HepG2 (cell line): ENCODE measurements at regions not wholly inside any gene's neighbourhood (a gene's known extent, or its start where the extent isn't known, plus 50 kb on each side); places are given as distances from the start of the nearest gene placed in this dataset.

Source experiments
- FOXK1 ChIP-seq: sonication (generic); formaldehyde crosslinking; IDR thresholded peaks from 2 replicates; pipeline ENCODE4 v1.4.0; 2020; ENCODE audit warnings: low read depth, missing genetic modification reagents, borderline replicate concordance
- FOXK2 ChIP-seq: fragments of 450-650 bp; IDR thresholded peaks from 2 replicates; pipeline ENCODE4 v1.6.1; 2016
- GABPA ChIP-seq, 2 experiments: IDR thresholded peaks; 2 replicates each; pipeline ENCODE4 v1.6.1; 2011 to 2016; ENCODE audit warnings: low read depth in 2 of 2, low read length in 1 of 2, missing biosample characterization in 1 of 2, missing genetic modification characterization in 1 of 2
- HOXA9 ChIP-seq: sonication (generic); formaldehyde crosslinking; IDR thresholded peaks from 2 replicates; pipeline ENCODE4 v1.8.1; 2022; ENCODE audit warnings: missing genetic modification reagents, mild to moderate bottlenecking, moderate library complexity, borderline replicate concordance
- NFRKB ChIP-seq: fragments of 450-650 bp; IDR thresholded peaks from 2 replicates; pipeline ENCODE4 v1.6.1; 2017
- PAX8 ChIP-seq: sonication (generic); formaldehyde crosslinking; IDR thresholded peaks from 2 replicates; pipeline ENCODE4 v1.8.0; 2022; ENCODE audit warnings: mild to moderate bottlenecking, missing genetic modification reagents, borderline replicate concordance
- PLRG1 ChIP-seq: fragments of 450-650 bp; conservative IDR thresholded peaks from 2 replicates; pipeline ENCODE4 v1.6.1; 2016
- RBM22 ChIP-seq: fragments of 200-400 bp; formaldehyde crosslinking; optimal IDR thresholded peaks from 2 replicates; pipeline ENCODE3; 2017; ENCODE audit warnings: mild to moderate bottlenecking, low read length, moderate library complexity
- RFX1 ChIP-seq: fragments of 450-650 bp; IDR thresholded peaks from 2 replicates; pipeline ENCODE4 v1.6.1; 2017
- SALL1 ChIP-seq: sonication (generic); formaldehyde crosslinking; IDR thresholded peaks from 2 replicates; pipeline ENCODE4 v1.8.0; 2022; ENCODE audit warnings: mild to moderate bottlenecking, missing genetic modification reagents
- SNRNP70 ChIP-seq: fragments of 200-400 bp; formaldehyde crosslinking; IDR thresholded peaks from 2 replicates; pipeline ENCODE4 v1.6.1; 2017; ENCODE audit warnings: mild to moderate bottlenecking, low read depth, low read length, moderate library complexity
- XBP1 ChIP-seq: sonication (generic); formaldehyde crosslinking; IDR thresholded peaks from 2 replicates; pipeline ENCODE4 v1.5.0; 2020; ENCODE audit warnings: missing genetic modification reagents
- ZBTB38 ChIP-seq: sonication (generic); formaldehyde crosslinking; IDR thresholded peaks from 2 replicates; pipeline ENCODE4 v1.5.1; 2020; ENCODE audit warnings: mild to moderate bottlenecking, missing genetic modification reagents
- ZNF441 ChIP-seq: sonication (generic); formaldehyde crosslinking; IDR thresholded peaks from 2 replicates; pipeline ENCODE4 v1.7.0; 2021; ENCODE audit warnings: missing genetic modification reagents, borderline replicate concordance
- ZNF780A ChIP-seq: sonication (generic); formaldehyde crosslinking; IDR thresholded peaks from 2 replicates; pipeline ENCODE4 v1.8.0; 2022; ENCODE audit warnings: mild to moderate bottlenecking, missing genetic modification reagents, moderate library complexity
- TF ChIP-seq, protein P1 (sequence below): sonication (generic); formaldehyde crosslinking; IDR thresholded peaks from 2 replicates; pipeline ENCODE4 v1.8.0; 2022; ENCODE audit warnings: mild to moderate bottlenecking, missing genetic modification reagents, moderate library complexity
- TF ChIP-seq, protein P2 (sequence below): sonication (generic); formaldehyde crosslinking; IDR thresholded peaks from 2 replicates; pipeline ENCODE4 v1.4.0; 2020; ENCODE audit warnings: mild to moderate bottlenecking, missing genetic modification reagents
- TF ChIP-seq, protein P3 (sequence below): sonication (generic); formaldehyde crosslinking; IDR thresholded peaks from 2 replicates; pipeline ENCODE4 v1.4.0; 2020; ENCODE audit warnings: missing genetic modification reagents
- TF ChIP-seq, protein P4 (sequence below): sonication (generic); formaldehyde crosslinking; IDR thresholded peaks from 2 replicates; pipeline ENCODE4 v1.4.0; 2020; ENCODE audit warnings: missing genetic modification reagents

DNA sequence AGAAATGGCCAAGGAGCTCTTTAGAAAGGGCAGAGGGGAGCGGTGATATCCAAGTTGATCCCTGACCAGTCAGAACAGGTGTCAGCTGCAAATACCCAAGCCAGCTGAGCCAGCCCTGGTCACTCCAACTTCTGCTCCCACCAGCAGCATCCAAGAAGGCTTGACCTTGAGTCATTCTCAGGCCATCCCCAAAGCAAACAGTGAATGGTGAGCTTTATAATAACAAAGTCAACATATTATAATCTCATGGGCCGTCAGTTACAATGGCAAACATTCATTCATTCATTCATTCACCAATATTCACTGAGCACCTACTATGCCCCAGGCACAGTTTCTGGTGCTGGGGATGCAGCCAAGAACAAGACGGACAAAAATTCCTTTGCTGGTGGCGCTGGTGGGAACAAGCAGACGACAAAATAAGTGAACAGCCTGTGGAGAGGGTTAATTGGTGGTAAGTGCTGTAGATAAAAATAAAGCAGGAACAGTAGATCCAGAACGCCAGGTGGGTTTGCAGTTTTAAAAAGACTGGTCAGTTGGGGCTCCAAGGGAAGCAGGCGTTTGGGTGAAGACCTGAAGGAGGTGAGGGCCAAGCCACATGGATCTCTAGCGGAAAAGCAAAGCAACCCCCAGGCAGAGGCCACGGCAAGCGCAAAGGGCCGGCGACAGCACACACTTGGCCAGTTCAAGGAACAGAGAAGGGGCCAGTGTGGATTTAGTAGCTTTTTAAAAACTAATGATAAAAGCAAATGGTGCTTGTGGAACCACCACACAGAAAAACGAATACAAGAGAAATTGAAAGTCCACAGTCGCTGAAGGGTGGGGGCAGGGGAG, 131.8 kb upstream of the PTPN1 start (continued):
- TF ChIP-seq, protein P1, sequence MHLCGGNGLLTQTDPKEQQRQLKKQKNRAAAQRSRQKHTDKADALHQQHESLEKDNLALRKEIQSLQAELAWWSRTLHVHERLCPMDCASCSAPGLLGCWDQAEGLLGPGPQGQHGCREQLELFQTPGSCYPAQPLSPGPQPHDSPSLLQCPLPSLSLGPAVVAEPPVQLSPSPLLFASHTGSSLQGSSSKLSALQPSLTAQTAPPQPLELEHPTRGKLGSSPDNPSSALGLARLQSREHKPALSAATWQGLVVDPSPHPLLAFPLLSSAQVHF (CRISPR knock-in tag), result no peak
- TF ChIP-seq ZNF441 (CRISPR knock-in tag), result no peak
- no peak for TF ChIP-seq NFRKB
- TF ChIP-seq SNRNP70, result no peak
- TF ChIP-seq ZNF780A, result no peak
- TF ChIP-seq FOXK2, result no peak
- no peak for TF ChIP-seq GABPA (IDR thresholded peaks at IDR 0.05; ENCODE audit: low read depth, low read length)
- TF ChIP-seq GABPA (CRISPR knock-in tag; IDR thresholded peaks at IDR 0.05; ENCODE audit: low read depth), result no peak
- TF ChIP-seq, protein P2, sequence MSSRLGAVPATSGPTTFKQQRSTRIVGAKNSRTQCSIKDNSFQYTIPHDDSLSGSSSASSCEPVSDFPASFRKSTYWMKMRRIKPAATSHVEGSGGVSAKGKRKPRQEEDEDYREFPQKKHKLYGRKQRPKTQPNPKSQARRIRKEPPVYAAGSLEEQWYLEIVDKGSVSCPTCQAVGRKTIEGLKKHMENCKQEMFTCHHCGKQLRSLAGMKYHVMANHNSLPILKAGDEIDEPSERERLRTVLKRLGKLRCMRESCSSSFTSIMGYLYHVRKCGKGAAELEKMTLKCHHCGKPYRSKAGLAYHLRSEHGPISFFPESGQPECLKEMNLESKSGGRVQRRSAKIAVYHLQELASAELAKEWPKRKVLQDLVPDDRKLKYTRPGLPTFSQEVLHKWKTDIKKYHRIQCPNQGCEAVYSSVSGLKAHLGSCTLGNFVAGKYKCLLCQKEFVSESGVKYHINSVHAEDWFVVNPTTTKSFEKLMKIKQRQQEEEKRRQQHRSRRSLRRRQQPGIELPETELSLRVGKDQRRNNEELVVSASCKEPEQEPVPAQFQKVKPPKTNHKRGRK (CRISPR knock-in tag), result no peak
- no peak for TF ChIP-seq PLRG1
- TF ChIP-seq FOXK1, result no peak
- 0 out of 2 replicates have a peak, but pooled peaks have one; percentile 43 for TF ChIP-seq PAX8
- TF ChIP-seq ZBTB38, result no peak
- TF ChIP-seq XBP1 (CRISPR knock-in tag), result no peak
- no peak for TF ChIP-seq RFX1
- TF ChIP-seq HOXA9 (CRISPR knock-in tag), result no peak
- TF ChIP-seq, protein P3, sequence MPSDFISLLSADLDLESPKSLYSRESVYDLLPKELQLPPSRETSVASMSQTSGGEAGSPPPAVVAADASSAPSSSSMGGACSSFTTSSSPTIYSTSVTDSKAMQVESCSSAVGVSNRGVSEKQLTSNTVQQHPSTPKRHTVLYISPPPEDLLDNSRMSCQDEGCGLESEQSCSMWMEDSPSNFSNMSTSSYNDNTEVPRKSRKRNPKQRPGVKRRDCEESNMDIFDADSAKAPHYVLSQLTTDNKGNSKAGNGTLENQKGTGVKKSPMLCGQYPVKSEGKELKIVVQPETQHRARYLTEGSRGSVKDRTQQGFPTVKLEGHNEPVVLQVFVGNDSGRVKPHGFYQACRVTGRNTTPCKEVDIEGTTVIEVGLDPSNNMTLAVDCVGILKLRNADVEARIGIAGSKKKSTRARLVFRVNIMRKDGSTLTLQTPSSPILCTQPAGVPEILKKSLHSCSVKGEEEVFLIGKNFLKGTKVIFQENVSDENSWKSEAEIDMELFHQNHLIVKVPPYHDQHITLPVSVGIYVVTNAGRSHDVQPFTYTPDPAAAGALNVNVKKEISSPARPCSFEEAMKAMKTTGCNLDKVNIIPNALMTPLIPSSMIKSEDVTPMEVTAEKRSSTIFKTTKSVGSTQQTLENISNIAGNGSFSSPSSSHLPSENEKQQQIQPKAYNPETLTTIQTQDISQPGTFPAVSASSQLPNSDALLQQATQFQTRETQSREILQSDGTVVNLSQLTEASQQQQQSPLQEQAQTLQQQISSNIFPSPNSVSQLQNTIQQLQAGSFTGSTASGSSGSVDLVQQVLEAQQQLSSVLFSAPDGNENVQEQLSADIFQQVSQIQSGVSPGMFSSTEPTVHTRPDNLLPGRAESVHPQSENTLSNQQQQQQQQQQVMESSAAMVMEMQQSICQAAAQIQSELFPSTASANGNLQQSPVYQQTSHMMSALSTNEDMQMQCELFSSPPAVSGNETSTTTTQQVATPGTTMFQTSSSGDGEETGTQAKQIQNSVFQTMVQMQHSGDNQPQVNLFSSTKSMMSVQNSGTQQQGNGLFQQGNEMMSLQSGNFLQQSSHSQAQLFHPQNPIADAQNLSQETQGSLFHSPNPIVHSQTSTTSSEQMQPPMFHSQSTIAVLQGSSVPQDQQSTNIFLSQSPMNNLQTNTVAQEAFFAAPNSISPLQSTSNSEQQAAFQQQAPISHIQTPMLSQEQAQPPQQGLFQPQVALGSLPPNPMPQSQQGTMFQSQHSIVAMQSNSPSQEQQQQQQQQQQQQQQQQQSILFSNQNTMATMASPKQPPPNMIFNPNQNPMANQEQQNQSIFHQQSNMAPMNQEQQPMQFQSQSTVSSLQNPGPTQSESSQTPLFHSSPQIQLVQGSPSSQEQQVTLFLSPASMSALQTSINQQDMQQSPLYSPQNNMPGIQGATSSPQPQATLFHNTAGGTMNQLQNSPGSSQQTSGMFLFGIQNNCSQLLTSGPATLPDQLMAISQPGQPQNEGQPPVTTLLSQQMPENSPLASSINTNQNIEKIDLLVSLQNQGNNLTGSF, result 0 out of 2 replicates have a peak, but pooled peaks have one; percentile 33
- no peak for TF ChIP-seq RBM22
- TF ChIP-seq, protein P4, sequence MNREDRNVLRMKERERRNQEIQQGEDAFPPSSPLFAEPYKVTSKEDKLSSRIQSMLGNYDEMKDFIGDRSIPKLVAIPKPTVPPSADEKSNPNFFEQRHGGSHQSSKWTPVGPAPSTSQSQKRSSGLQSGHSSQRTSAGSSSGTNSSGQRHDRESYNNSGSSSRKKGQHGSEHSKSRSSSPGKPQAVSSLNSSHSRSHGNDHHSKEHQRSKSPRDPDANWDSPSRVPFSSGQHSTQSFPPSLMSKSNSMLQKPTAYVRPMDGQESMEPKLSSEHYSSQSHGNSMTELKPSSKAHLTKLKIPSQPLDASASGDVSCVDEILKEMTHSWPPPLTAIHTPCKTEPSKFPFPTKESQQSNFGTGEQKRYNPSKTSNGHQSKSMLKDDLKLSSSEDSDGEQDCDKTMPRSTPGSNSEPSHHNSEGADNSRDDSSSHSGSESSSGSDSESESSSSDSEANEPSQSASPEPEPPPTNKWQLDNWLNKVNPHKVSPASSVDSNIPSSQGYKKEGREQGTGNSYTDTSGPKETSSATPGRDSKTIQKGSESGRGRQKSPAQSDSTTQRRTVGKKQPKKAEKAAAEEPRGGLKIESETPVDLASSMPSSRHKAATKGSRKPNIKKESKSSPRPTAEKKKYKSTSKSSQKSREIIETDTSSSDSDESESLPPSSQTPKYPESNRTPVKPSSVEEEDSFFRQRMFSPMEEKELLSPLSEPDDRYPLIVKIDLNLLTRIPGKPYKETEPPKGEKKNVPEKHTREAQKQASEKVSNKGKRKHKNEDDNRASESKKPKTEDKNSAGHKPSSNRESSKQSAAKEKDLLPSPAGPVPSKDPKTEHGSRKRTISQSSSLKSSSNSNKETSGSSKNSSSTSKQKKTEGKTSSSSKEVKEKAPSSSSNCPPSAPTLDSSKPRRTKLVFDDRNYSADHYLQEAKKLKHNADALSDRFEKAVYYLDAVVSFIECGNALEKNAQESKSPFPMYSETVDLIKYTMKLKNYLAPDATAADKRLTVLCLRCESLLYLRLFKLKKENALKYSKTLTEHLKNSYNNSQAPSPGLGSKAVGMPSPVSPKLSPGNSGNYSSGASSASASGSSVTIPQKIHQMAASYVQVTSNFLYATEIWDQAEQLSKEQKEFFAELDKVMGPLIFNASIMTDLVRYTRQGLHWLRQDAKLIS (CRISPR knock-in tag), result no peak
- peak; percentile 67 for TF ChIP-seq SALL1 (CRISPR knock-in tag)
